Right lobe of liver (tissue), 6 donors: ENCODE measurements at regions not wholly inside any gene's neighbourhood (a gene's known extent, or its start where the extent isn't known, plus 50 kb on each side); places are given as distances from the start of the nearest gene placed in this dataset.
A peak's percentile ranks its signal among the peaks of the same experiment; 100 is the strongest.

Source experiments
- ATAC-seq, 4 donors: fragments of 200-7000 bp; cut with Tn5 transposase; one replicate each; pipeline ENCODE4 v1.9.1; 2020; ENCODE audit warnings: mild to moderate bottlenecking in 4 of 4, moderate library complexity in 4 of 4
- DNase-seq, 3 donors: peaks; one replicate each; pipeline ENCODE4 v3.0.0-alpha.2; 2020
- H3K27ac ChIP-seq, 3 donors: fragments of 200-600 bp; one replicate each; pipeline ENCODE4 v1.8.0; 2022
- H3K27me3 ChIP-seq, 2 donors: fragments of 200-600 bp; one replicate each; pipeline ENCODE4 v1.8.0; 2022
- H3K36me3 ChIP-seq, 4 donors: fragments of 200-600 bp; sonication (generic) in 1 of 4; one replicate each; pipeline versions ENCODE4 v1.5.1 to v1.8.0; 2017 to 2022; ENCODE audit warnings: control low read depth in 1 of 4
- H3K4me1 ChIP-seq, 4 donors: fragments of 200-600 bp; sonication (generic) in 1 of 4; one replicate each; pipeline versions ENCODE4 v1.5.1 to v1.8.0; 2017 to 2022; ENCODE audit warnings: control low read depth in 1 of 4
- H3K4me3 ChIP-seq, 3 donors: fragments of 200-600 bp; one replicate each; pipeline ENCODE4 v1.8.0; 2022
- H3K9me3 ChIP-seq, 4 donors: fragments of 200-600 bp; sonication (generic) in 1 of 4; one replicate each; pipeline versions ENCODE4 v1.5.1 to v1.8.0; 2017 to 2022; ENCODE audit warnings: control low read depth in 1 of 4
- CTCF ChIP-seq, 4 donors: fragments of 200-600 bp in 3 of 4; fragments of 450-650 bp in 1 of 4; IDR thresholded peaks; one replicate each; pipeline versions ENCODE4 v1.5.1 to v1.8.0; 2016 to 2022; ENCODE audit warnings: antibody characterized with exemption in 4 of 4, mild to moderate bottlenecking in 2 of 4
- POLR2A ChIP-seq: fragments of 450-650 bp; IDR thresholded peaks from one replicate; pipeline ENCODE4 v1.6.1; 2017; ENCODE audit warnings: antibody characterized with exemption, mild to moderate bottlenecking
- WGBS: methylation state at CpG from one replicate; pipeline ENCODE4 v1.1.6; 2018; ENCODE audit warnings: low coverage, low lambda C conversion rate; ENCODE audit not compliant: insufficient coverage; ENCODE audit errors: missing lambda C conversion rate; 5-methylcytosine and 5-hydroxymethylcytosine counted together
- intact Hi-C, 2 donors: fragments of 100-400 bp; cut with DNase I; formaldehyde crosslinking; loops; one replicate each; pipeline versions ENCODE4 v1.11.2 to v1.14.1; 2022
- donor health status: DM: no; HTN: yes; CAD: no.
- donor health status: DM: no; HTN: no; CAD: no.
- donor health status: DM: no; HTN: no; CAD: no.
- donor health status: DM: no; HTN: yes; CAD: no.
- donor health status: DM: no; HTN: yes; CAD: no.

DNA sequence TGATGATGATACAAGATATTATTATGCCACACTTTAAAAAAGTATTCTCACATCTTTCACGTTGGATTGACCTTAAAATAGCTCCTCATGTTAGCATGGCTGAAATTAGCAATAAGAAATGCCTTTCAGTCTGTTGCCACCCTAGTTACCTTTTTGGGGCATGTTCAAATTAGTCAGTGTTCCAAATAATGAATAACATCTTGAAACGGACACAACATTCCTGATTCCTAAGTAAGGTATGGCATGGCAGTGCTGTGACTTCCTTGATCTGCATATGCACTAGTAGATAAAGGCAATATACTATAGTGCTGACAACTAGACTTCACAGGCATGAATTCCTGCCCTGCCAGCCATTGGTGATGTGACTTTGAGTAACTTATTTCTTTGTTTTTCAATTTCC, 914.5 kb downstream of the METTL15 start:
- 13% methylated on average over 2 of the region's 2 CpGs for WGBS
- H3K4me1 ChIP-seq, result no peaks in the 10 kb centered on the region
- intact Hi-C loops, result no loop called here
- DNase-seq (no peak), ATAC-seq (no peak)
- H3K9me3 ChIP-seq, result no peaks in the 10 kb centered on the region
- no peaks in the 10 kb centered on the region for H3K27me3 ChIP-seq
- TF ChIP-seq CTCF (IDR thresholded peaks at IDR 0.05) (no peak), POLR2A (no peak)
- H3K36me3 ChIP-seq, result no peaks in the 10 kb centered on the region
- no peak overlapping the region for H3K4me3 ChIP-seq
- no peak overlapping the region for H3K27ac ChIP-seq

DNA sequence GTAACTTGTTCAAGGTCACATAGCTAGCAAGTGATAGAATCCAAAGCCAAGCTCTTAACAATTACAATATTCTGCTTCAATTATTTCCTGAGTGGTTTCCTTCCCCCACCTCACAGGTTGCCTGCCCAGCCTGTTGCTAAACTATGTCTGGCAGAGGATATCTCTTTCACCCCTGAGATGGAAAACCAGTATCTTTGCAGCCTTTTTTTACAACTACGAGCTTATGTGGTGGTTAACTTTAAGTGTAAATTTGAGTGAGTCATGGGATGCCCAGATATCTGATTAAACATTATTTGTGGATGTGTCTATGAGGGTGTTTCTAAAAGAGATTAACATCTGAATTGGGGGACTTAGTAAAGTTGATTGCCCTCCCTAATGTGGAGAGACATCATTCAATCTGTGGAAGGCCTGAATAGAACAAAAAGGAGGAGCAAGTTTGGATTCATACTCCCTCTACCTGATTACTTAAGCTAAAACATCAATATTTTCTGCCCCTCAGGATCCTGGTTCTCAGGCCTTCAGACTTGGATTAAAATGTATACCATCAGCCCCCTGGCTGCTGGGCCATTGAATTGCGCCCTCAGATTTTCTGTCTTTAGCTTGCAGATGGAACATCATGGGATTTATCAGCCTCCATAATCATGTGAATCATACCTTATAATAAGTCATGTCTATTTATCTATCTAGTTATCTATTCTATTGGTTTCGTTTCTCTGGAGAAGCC, 911.9 kb downstream of the METTL15 start:
- no peaks in the 10 kb centered on the region for H3K36me3 ChIP-seq
- ATAC-seq (no peak), DNase-seq (no peak)
- no peaks in the 10 kb centered on the region for H3K9me3 ChIP-seq
- H3K4me1 ChIP-seq, result no peaks in the 10 kb centered on the region
- H3K27me3 ChIP-seq, result no peaks in the 10 kb centered on the region
- no peak overlapping the region for H3K27ac ChIP-seq
- intact Hi-C loops, result no loop called here
- no peak overlapping the region for H3K4me3 ChIP-seq
- 41% methylated on average over 3 of the region's 3 CpGs for WGBS
- TF ChIP-seq POLR2A (no peak), CTCF (IDR thresholded peaks at IDR 0.05) (peak in 1 of 4 donors; percentile 9)

DNA sequence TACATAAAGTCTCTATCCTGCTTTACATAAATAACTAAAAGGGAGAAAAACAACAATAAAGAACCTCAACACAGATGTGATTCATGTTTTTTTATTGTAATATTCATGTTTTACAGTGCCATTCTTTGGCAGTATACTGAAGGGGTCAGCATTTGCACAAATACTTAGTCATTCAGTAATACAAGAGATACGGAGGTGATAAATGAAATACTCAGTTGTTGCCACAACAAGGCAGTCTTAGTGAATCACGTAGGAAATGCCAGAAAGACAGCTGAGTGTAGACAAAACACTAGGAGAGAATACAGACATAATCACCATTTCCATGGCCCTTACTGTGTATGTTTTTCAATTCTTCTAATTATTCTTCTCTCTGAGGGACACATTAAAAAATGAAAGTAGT, 910.4 kb downstream of the METTL15 start:
- H3K27ac ChIP-seq, result no peak overlapping the region
- ATAC-seq, result no peak
- no peak for DNase-seq
- no peaks in the 10 kb centered on the region for H3K36me3 ChIP-seq
- intact Hi-C loops, result no loop called here
- no peaks in the 10 kb centered on the region for H3K4me1 ChIP-seq
- no peaks in the 10 kb centered on the region for H3K9me3 ChIP-seq
- WGBS, result 0% methylated on average over 2 of the region's 2 CpGs
- no peaks in the 10 kb centered on the region for H3K27me3 ChIP-seq
- H3K4me3 ChIP-seq, result no peak overlapping the region
- TF ChIP-seq POLR2A, result no peak
- TF ChIP-seq CTCF (IDR thresholded peaks at IDR 0.05), result no peak

- ATAC-seq, result no peak
- WGBS, result 43% methylated on average over 2 of the region's 2 CpGs
- Histone ChIP-seq H3K9me3 (no peaks in the 10 kb centered on the region), H3K4me3 (no peak overlapping the region), H3K27me3 (no peaks in the 10 kb centered on the region), H3K4me1 (no peaks in the 10 kb centered on the region), H3K27ac (no peak overlapping the region), H3K36me3 (no peaks in the 10 kb centered on the region)
- no peak for DNase-seq
- intact Hi-C loops, result no loop called here
- no peak for TF ChIP-seq POLR2A
- TF ChIP-seq CTCF (IDR thresholded peaks at IDR 0.05), result no peak
Measured at GRCh38 chr11:29017941-29018340, 909.8 kb downstream of the METTL15 start.

DNA sequence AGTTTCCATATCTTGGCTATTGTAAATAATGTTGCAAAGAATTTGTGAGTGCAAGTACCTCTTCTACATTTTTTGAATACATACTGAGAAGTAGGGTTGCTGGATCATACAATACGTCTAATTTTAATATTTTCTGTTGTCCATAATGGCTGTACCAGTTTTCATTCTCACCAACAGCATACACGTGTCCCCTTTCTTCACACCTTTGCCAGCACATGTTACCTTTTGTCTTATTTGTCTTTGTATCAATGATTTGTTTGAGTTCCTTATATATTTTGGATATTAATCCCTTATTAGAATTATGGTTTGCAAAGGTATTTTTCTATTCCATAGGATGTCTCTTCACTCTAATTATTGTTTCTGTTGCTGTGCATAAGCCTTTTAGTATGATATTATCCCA, 904.3 kb downstream of the METTL15 start:
- Histone ChIP-seq H3K27ac (no peak overlapping the region), H3K27me3 (no peaks in the 10 kb centered on the region), H3K9me3 (no peaks in the 10 kb centered on the region), H3K4me1 (no peaks in the 10 kb centered on the region), H3K36me3 (no peaks in the 10 kb centered on the region), H3K4me3 (no peak overlapping the region)
- TF ChIP-seq POLR2A (no peak), CTCF (IDR thresholded peaks at IDR 0.05) (no peak)
- intact Hi-C loops, result no loop called here
- no peak for DNase-seq
- WGBS, result 3% methylated on average over 2 of the region's 2 CpGs
- ATAC-seq, result no peak
